T-helper 2 cell (primary cell): ENCODE measurements at regions not wholly inside any gene's neighbourhood (a gene's known extent, or its start where the extent isn't known, plus 50 kb on each side); places are given as distances from the start of the nearest gene placed in this dataset.
"Not testable (repeated sequence)": the region's sequence is repeated elsewhere in the genome, so short reads cannot be mapped to it uniquely, and the experiment has no call there.

Source experiments
- DNase-seq, 5 experiments: peaks; one replicate each; pipeline versions ENCODE4 v3.0.0 to v3.0.0-alpha.2; 2012 to 2022

DNA sequence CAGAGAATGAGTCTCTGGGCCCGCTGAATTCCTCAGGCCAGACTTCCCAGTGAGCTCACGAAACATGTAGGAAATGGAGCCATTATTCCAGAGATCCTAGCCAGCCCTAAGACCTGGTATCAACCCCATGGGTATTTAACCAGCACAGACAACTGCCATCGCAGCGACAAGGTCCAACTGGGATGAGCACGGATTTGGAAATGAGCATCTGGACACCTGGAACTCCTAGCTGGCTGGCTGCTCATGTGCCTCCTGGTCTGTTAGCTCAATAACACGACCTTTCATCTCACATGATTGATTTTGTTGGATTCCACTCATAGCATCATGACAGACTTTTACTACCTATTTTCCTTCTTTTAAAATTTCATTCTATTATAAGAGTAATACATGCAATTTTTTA, 51.0 kb downstream of the POU3F3 start:
- DNase-seq, result no peak

DNA sequence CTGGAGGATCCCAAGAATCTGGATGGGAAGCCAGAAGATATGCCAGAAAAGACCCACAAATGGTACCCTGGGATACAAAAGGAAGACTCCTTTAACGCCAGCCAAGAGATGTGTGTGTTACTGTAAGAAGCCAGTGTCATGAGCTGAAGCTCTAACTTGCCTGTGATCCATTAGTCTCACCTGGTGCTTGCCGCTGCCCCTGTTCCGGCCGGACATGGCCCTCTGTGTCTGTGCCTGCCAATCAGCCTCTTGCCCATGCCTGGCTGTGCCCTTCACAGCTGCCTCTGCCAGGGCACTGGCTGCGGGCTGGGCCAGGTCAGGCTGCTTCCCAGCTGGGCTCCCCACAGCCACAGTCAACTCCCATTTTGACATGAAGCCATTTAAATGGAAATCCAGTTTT, 55.4 kb downstream of the POU3F3 start:
- DNase-seq, result no peak

DNA sequence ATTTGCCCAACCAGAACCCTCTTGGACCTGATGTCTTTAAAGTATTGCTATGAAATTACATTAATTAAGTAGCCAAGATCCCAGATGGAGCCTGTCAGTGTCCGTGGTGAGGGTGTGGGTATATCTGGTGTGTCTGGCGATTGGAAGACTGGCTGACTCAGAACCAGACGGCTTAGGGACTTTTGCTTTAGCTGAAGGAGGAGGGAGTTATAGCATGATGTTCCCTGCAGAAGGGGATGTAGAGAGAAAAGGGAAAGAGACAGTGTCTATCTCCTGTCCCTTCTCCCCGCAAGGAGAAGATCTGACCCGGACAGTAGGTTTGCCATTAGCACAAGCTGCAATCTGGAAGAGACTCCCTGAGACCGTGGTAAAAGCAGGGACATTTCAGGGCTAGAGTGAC, 60.6 kb downstream of the POU3F3 start:
- no peak for DNase-seq

- no peak for DNase-seq
Measured at GRCh38 chr2:104915107-104915793, 61.3 kb downstream of the POU3F3 start.

- DNase-seq, result no peak
Measured at GRCh38 chr2:104919127-104919526, 65.2 kb downstream of the POU3F3 start.

DNA sequence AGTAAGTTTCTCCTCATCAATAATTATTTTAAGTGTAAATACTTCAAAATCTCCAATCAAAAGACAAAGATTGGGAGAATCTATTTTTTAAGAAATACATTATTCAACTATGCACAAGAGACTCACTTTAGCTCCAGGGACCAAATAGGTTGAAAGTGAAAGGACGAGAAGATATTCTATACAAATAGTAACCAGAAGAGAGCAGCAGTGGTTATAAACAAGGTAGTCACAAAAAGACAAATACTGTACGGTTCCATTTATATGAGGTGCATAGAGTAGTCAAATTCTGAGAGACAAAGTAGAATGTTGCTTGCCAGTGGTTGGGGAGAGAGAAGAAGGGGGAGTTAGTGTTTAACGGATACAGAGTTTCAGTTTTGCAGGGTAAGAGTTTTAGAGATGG, 69.8 kb downstream of the POU3F3 start:
- peak in 1 of 5 experiments; percentile 60 for DNase-seq

DNA sequence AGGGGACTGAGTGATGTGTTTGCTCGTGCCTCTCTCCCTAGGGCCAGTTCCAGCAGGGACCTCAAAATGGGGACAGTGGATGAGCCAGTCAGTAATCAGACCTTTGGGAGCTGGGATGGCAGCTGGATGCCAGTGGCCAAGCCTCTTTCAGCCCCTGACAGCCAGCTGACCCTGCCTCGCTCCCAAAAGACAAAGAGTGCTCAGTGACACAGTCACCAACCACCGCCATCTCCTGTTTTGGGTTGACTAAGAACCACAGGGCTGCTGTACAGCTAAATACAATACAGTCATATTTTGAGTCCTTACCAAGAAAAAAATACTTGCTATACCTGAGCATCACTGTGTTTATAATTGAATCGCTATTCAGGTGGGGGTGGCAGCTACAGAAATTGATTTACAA, 75.7 kb downstream of the POU3F3 start:
- peak in 1 of 5 experiments; percentile 32 for DNase-seq

DNA sequence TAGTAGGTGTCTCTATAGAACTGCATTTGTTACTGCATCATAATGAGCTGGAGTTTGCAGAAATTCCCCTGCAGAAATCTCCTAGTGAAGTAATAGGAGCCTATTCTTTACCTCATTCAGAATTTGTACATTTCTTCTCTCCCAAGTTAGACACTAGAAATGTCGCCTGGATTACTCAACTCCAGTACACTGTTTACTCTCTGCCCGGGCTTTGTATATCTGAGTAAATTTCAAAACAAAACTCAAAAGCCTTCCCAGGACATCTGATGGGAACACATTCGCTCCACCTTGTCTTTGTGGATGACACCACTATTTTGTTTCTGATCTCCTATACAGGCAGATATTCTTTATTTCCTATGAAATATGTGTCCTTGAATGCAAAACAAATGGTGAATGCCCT, 76.8 kb downstream of the POU3F3 start:
- DNase-seq, result no peak

GRCh38 chr2:104932243-104932642, 78.3 kb downstream of the POU3F3 start:
- DNase-seq, result peak in 1 of 5 experiments; percentile 28

DNA sequence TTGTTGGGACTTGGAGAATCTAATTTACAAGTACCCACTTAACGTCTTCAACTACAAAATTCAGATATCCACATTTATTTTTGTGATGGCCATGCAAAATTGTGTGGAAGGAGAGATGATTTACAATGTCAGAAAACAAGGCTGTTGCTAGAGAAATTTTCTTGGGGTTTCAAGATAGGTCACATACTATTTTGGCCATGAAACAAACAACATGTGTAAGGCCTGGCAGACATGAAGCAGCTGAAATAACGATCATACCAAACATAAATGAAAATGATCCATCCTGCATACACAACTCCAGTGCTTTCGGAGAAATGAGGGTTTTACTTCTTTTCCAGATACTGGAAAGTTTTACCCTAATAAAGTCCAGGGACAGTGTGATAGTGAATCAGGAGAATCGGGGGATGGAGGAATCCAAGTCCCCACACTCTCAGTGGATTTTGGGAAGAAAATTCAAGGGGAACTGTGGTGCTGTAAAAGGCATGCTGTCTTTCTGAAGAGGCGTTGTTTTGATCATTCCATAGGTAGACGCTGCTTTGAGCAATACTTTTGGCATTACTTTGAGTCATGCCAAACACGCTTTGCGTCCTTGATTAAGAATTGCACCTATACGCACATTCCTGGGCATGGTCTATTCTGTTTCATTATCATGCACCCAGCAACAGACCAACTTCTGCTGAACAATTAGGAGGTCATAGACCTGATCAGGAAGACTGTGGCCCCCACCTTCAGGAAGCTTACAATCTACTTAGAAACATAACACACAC, 79.4 kb downstream of the POU3F3 start:
- no peak for DNase-seq

DNA sequence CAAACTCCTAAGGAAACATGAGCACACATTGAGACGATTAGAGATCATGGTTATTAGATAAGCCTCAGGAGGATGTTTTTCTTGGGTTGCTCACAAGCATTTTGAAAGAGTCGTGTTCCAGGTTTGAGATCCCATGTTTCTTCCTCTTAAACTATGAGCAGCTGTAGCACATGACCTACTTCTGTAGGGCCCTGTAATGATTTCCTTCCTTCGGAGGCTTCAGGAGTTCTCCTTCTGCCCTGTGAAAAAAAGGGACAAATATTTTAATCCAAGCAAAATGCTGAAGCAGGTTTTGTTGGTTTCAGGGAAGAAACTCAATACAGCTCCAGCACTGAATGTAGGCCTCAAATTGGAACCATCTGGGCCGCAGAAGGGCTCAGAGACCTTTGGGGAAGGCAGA, 82.6 kb downstream of the POU3F3 start:
- DNase-seq, result no peak

- peak in 1 of 5 experiments; percentile 54 for DNase-seq
Measured at GRCh38 chr2:104938231-104938941, 84.5 kb downstream of the POU3F3 start.

DNA sequence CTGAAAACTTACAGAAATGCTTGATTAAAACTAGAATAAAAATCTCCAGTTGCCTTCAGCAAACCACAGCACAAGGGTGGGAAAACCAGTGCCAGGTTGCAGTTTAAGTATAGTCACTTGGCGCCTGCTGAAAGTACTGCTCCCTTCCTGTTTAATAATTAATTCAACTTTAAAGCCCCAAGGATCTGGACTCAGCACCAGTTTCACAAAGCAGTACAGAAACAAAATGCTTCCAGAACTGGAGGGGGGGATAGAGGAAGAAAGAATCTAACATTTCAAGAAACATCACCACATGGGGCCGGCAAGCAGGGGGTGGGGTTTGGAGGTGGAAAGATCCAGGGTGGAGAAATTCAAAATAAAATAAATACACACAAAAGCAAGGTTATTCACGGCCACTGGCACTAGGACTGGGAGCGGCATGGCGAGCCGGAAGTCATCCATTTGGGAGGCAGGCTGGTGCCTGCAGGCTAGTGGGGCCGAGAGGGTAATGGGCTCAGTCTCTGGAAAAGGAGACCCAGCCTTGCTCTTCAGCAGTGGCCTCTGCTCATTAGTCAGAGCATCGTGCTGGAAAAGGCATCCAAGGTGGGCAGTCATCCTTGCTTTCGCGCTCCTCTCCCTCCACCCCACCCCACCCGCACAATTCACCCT, 85.8 kb downstream of the POU3F3 start:
- DNase-seq, result no peak

DNA sequence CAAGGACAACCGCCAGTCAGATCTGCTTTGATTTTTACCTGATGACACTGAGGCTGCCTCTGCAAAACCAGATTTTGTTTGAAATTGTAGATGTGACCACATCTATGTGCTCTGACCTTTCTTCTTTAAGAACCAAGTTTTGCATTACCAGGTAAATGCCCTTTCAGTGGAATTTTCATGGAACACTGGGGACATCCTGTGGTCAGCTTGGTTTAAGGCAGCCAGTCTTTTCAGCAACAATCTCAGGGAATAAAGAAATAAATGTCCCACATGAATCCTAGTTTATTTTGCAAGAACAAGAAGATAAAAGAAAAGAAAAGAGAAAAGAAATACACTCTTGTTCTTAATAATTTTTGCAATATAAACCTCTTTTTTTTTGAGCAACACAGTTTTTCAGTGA, 90.6 kb downstream of the POU3F3 start:
- no peak for DNase-seq

- no peak for DNase-seq
Measured at GRCh38 chr2:104945121-104945520, 91.2 kb downstream of the POU3F3 start.

GRCh38 chr2:104945866-104946265, 92.0 kb downstream of the POU3F3 start:
- no peak for DNase-seq

- DNase-seq, result not testable (repeated sequence)
Measured at GRCh38 chr2:104947456-104947855, 90.4 kb upstream of the MRPS9 start.

- DNase-seq, result no peak
Measured at GRCh38 chr2:104952976-104953375, 84.9 kb upstream of the MRPS9 start.

- DNase-seq, result no peak
Measured at GRCh38 chr2:104965900-104966299, 72.0 kb upstream of the MRPS9 start.

GRCh38 chr2:104969564-104969963, 68.3 kb upstream of the MRPS9 start:
- DNase-seq, result no peak

DNA sequence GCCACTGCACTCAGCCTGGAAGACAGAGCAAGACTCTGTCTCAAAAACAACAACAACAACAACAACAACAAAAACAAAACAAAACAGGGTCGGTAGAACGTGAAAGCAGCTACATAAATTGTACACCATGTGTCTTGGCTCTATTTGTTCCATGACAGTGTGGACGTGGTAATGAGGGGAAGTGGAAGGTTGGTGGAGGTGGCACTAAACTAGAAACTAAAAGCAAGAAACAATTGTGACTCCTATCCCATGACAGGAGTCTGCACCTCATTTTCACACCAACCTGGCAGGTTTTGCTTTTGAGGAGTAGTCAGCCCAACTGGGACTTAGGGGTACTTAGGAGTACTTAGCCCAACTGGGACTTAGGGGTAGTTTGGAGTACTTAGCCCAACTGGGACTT, 62.5 kb upstream of the MRPS9 start:
- no peak for DNase-seq

GRCh38 chr2:104975851-104976250, 62.0 kb upstream of the MRPS9 start:
- no peak for DNase-seq

GRCh38 chr2:104976603-104977120, 61.2 kb upstream of the MRPS9 start:
- peak in 2 of 5 experiments; percentile 17 to 41 for DNase-seq
